Activated T-cell treated with anti-CD3 and anti-CD28 coated beads for 4 hours (primary cell): ENCODE measurements at regions not wholly inside any gene's neighbourhood (a gene's known extent, or its start where the extent isn't known, plus 50 kb on each side); places are given as distances from the start of the nearest gene placed in this dataset.

Source experiments
- DNase-seq: peaks from one replicate; pipeline ENCODE4 v3.0.0-alpha.2; 2020

DNA sequence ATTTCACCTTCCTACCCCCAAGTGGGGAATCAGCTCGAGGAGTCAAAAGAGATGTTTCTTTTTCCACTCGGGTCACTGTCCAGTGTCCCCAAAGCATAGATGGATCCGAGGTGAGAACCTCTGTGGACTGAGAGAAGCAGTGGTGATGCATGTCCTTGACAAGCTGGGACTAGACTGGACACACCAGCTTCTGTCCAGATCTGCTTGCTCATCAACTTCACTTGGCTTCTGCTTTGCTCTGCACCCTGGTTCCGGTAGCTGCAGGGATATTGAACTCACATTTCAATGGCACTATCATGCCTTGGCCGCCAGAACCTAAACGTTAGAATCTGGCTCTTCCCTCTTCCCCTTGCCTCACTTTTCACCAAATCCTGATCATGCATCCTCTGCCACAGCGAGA lies 50.3 kb upstream of the CXCL12 start:
- DNase-seq: no peak

DNA sequence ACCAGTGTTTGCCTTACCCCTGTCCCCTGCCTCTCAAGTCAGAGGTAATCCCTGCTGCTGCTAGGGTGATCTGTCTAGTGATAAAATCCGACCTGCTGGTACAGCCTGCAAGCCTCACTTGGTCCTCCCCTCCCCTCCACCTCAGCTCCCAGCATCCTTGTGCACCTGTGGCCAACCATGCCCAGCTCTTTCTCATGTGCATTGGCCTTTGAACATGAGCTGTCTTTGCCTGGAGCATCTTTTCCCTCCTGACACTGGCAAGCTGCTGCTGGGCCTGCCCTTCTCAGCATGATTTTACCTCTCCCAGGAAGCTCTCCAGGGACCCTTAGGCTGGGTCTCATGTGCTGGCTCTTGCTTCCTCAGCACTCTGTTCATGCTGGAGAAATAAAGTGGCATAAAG lies 51.3 kb upstream of the CXCL12 start:
- DNase-seq: no peak

- no peak for DNase-seq
These were observed 53.1 kb upstream of the CXCL12 start for GRCh38 chr10:44437840-44438511.

DNA sequence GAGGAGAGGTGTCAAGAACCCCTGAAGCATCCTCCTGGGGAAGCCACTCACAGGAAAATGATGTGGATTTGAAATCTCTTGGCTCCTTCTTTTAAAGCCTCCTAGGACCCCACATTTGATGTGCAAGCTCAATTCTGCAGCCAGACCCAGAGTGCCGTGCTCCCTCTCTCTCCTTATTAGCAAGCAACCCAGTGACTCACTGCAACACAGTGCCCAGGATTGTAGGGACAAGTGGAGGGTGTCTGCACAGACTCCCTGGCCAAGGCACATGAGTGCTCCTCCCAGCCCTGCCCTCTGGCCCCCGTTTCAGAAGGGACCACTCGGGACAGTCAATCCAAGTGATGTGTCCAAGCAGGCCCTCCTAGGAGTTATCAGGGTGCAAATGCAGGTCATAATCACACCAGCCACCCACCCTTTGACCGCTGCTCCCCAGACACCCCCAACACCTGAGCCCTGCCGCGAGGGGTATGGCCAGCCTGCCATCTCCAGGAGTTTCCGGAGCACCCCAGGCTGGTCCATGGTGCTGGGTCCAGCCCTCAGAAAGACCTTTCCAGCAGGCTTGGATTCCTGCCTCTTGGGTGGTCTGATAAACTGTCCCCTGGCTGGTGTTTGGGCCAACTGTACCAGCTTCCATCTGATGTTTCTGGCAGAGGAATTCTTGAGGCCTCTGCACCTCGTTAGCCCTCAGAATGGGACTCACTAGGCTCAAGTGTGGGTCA lies 54.5 kb upstream of the CXCL12 start:
- DNase-seq: no peak

DNA sequence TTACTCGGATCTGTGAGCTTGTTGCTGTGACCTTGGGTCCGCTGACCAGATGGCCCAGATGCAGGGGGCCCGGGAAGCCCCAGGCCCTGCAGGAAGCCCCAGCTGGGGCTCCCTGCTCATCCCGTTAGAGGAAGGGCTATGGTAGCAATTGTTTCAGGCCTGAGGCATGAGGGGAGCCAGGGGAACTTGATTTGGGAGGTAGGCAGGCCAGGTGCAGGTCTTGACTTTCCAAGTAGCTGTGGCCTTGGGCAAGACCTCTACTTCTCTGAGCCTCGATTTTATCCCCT lies 55.0 kb upstream of the CXCL12 start:
- DNase-seq: no peak

DNA sequence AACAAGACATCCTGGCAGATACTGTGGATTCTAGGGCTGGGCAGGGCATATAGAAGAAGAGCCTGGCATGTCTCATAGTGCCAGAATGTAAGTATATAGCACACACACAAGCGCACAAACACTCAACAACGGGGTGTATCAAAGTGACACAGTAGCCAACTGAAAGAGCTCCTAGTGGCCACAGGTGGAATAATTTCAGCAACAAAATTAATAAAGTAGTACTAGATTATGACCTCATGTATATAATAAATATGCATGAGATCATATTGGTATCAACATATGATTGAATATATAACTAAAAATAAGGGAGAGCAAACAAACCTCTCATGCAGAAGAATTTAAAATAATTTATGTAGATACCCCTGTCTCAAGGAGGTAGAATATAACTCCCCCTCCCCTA lies 72.4 kb upstream of the CXCL12 start:
- DNase-seq: no peak

DNA sequence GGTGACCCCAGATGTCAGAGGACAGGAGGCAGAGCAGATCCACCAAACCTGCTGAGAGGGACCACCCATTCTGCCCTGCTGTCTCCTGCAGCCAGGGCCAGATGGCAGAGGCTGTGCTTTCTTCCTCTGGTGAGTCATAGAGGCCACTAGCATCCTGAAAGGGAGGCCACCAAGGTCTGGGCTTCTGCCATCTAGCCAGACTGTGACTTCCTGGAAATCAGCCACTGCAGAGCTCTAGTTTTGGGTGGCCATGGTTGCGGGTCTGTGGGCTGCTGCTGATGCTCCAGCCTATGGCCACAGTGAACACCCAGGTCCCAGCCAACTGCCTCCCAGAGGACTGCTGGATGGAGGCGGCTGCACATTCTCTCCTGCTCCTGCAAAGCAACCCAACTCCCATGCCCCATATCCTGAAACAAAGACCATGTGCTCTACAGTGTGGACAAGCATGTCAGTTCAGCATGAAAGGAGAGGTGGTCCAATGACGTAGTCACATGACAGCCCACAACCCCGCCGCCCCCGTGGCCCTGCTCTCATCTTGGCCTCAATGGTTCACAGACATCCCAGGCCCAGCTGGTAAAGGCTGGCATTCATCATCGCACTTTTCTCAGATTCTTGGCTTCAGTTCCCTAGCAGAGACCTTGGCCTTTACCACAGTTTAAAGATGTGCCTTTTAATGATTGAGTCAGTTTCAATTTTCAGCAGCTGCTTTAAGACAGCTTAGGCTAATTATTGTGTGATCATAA lies 73.9 kb upstream of the CXCL12 start:
- DNase-seq: no peak

GRCh38 chr10:44459671-44460070 lies 74.8 kb upstream of the CXCL12 start:
- DNase-seq: no peak

DNA sequence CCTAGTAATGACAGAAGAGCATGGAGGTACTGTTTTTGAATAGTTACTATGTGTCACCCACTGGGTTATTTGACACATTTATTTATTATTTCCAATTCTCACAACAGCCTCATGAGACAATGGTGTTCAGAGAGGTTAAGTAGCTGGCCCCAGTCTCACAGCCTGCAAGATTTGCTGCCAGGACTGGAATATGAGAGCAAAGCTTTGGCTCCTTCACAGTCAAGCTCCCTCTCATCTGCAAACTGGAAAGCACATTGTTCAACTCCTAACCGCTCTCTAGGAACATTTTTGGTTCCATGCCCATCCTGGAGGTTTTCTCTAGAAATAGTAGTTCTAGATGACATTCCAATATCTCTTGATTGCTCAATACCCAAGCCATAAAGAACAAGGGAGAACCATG lies 75.5 kb upstream of the CXCL12 start:
- no peak for DNase-seq

DNA sequence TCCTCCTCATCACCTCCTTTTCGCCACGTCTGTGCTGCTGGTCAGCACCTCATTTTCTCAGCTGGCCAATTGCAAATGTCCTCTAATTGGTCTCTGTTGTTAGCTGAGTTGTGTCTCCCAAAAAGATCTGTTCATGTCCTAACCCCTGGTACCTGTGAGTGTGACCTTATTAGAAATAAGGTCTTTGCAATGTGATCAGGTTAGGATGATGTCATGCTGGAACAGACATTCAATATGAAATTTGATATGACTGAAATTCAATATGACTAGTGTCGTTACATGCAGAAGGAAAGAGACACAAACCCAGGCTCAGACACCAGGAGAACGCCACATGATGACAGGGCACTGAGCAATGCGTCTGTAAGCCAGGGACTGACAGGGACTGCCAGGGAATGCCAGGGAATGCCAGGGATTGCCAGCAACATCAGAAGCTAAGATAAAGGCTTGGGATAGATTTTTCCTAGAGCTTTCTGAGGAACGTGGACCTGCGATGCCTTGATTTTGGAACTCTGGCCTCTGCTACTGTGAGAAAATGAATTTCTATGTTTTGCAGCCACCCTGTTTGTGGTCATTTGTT lies 77.5 kb upstream of the CXCL12 start:
- DNase-seq: no peak

- no peak for DNase-seq
These were observed 78.7 kb upstream of the CXCL12 start for GRCh38 chr10:44463511-44464121.

DNA sequence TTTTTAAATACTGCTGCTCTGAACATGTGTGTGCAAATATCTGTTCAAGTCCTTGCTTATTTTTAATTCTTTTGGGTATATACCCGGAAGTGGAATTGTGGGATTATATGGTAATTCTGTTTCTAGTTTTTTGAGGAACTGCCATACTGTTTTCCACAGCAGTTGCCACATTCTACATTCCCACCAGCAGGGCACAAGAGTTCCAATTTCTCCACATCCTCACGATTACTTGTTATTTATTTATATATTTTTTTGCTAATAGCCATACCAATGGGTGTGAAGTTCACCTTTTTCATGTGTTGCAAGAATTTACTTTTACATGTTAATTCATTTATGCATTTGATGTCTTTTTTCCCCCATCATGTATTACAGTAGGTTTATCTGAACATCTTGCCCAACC lies 79.6 kb upstream of the CXCL12 start:
- DNase-seq: no peak

- DNase-seq: no peak
These were observed 80.7 kb upstream of the CXCL12 start for GRCh38 chr10:44465401-44466115.

DNA sequence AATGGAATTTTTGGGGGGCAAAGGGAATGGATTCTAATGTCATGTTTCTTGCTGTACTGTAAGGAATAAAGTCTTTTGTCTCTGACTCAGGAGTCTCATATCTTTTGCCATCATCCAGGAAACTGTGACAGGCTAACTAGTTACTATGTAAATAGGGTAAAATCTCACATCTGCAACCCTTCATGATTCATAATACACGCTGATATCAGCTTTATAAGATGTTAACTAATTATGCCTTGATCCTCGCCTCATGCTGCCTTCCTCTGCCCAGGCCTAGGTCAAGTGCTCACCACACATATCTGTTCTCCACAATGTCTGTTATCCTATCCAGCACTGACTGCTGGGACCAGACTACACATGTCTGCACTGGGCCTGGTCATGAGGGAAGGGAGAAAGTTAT lies 81.3 kb upstream of the CXCL12 start:
- no peak for DNase-seq

DNA sequence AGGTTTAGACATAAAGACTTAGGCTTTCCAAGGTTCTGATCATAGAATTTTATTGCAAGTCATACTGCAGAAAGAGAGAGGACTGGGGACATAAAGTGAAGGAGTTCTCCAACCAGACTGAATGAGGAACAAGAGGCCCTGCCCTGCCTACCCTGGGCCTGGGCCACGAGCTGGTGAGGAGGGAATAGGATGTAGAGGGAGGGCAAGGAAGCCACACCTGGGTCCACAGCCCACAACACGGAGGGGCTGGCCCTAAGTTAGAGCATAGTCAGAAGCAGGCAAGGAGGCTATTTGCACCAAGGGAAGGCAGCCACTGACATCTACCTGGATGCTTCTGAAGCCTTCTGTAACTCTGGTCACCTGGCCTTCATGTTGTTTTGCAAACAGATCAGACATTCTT lies 82.2 kb upstream of the CXCL12 start:
- no peak for DNase-seq

DNA sequence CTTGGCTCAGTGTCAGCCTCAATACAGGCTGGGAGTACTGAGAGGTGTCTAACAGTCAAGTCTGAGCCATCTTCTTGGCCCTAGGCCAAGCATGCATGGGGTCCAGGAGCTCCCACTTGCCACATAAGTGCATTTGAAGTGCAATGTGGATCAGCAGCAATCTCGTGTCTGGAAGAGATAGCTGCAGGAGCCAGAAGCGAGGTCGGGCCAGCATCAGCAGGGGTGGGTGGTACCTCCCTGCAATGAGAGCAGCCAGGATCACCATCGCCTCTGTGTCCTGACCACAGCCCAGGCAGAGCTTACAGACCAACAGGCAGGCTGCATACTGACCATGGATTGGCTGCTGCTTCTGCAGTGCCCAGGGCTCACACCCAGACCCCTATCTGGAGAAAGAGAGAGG lies 83.0 kb upstream of the CXCL12 start:
- no peak for DNase-seq

- DNase-seq: no peak
These were observed 83.6 kb upstream of the CXCL12 start for GRCh38 chr10:44468525-44468924.

- DNase-seq: no peak
These were observed 84.1 kb upstream of the CXCL12 start for GRCh38 chr10:44468965-44469364.

GRCh38 chr10:44470784-44471183 lies 85.9 kb upstream of the CXCL12 start:
- no peak for DNase-seq

- no peak for DNase-seq
These were observed 86.5 kb upstream of the CXCL12 start for GRCh38 chr10:44471410-44471809.

DNA sequence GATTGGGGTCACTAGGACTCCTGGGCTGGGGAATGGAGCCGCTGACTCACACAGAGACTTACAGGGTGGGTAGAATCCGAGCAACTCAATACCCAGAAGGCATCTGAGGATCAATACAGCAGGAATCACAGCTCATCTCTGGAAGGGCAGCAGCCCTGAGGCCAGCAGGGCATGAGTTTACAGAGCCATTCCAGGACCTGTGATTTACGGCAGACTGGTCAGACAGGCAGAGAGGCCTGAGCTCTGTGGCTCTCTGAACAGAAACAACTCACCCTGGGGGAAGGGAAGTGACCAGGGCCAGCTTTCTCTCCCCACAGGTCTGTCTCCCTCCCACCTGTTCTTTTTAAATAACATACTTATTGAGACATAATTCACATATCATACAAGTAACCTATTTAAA lies 88.2 kb upstream of the CXCL12 start:
- no peak for DNase-seq

DNA sequence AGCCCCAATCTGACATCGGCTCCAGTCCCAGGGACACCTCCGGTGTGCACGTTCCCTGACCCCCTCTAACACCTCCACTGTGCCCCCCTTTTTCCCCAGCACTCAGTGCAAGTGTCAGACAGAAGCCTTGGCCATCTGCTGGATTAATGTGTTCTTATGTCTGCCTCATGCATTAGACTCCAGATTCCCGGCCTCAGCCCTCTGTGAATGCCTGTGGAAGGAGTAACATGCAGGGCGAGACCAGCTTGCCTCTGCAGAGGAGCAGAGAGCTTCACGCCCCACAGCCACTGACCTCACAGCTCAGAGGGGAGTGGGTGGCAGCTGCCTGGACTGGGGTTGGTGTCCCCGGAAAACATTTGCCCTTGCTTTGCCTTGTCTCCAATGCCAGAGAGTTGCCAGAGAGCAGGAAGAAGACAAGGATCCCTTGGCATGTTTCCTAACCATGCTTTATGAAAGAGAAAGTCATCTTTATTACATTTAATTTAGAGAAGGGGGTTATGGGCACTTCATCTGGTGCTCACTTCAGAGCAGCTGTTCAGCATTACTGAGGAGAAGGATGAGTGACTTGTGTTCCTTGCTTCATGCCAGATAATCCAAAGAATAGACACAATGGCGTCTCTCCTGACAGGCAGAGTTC lies 91.6 kb upstream of the CXCL12 start:
- DNase-seq: no peak

GRCh38 chr10:44477046-44477425 lies 92.1 kb upstream of the CXCL12 start:
- no peak for DNase-seq
